Hematopoietic multipotent progenitor cell treated with erythropoietin and hydrocortisone succinate and interleukin-3 and kit ligand, for 6 days (in vitro differentiated cells): ENCODE measurements at regions not wholly inside any gene's neighbourhood (a gene's known extent, or its start where the extent isn't known, plus 50 kb on each side); places are given as distances from the start of the nearest gene placed in this dataset.

Source experiments
- DNase-seq: peaks from one replicate; pipeline ENCODE4 v3.0.0-alpha.2; 2015

- DNase-seq, result no peak
These were observed 301.0 kb downstream of the DOCK8 start for GRCh38 chr9:515665-516064.

DNA sequence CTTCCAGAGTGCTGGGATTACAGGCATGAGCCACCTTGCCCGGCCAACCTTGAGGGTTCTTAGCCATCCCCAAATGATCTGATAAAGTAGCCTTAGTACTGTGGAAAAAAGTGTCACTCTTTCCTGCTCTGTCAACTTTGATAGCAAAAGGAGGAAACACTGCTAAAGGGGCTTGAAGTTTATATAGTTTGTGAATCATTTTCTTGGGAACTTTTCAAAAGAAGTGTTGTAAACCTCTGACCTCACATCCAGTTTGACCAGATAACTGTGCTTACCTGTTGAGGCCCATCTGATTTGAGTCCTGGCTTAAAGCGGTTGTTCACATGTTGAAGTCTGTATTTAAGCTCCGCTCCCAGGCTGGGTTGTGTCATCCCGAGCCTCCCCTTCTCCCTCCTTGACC, 303.3 kb downstream of the DOCK8 start:
- DNase-seq, result no peak

GRCh38 chr9:518540-518939, 303.9 kb downstream of the DOCK8 start:
- no peak for DNase-seq

DNA sequence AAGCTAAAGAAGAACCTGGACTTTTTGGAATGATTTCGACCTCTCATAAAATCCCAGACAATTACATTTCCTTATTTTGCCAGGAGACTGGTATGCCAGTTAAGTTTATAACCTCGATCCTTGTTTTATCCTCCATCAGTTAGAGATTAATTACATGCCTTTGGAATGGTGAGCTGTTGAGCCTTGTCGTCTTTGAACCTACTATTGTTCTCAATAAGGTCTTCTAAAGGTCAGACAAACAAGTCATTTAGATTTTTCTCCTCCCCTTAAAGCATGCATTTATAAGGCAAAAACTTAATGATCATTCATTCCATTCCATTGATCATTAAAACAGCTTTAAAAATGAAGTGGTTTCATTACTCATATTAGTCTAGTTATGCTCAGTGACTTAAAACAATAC, 304.9 kb downstream of the DOCK8 start:
- no peak for DNase-seq

- no peak for DNase-seq
These were observed 305.6 kb downstream of the DOCK8 start for GRCh38 chr9:520302-520701.

DNA sequence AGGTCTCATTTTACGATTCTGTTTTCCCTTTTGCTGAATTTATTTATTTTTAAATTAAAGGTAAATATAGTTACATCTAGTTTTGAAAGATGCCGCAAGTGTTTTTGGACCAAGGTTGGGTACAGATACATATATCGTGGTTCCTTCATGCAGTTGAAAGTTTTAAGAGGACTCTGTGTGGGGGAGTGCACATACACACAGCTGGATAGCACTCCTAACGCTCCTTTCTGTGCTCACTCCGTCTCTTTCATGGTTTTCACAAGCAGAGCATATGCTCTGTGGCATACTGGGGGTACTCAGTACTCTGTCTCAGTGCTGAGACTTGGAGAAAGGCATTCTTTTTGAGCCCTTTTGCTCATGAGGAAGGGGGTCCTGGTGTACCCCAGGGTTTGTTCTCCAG, 307.5 kb downstream of the DOCK8 start:
- DNase-seq, result no peak

DNA sequence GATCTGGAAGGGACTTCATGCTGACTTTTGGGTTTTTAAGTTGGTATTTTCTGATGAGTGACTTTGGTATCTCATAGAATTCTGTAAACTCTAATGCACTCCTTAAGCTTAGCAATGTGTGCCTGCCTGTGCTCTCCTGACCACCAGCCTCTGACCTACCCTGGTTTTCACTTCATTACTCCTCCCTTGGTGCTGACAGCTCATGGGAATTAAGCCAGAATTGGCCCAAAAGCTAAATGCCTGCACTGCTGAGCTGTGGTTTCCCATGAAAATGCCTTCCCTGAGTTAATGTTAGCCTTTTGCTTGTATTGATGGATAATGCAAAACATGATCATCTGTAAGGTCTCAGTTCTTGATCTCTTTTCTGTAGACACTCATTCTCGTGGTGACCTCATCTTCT, 308.0 kb downstream of the DOCK8 start:
- no peak for DNase-seq

DNA sequence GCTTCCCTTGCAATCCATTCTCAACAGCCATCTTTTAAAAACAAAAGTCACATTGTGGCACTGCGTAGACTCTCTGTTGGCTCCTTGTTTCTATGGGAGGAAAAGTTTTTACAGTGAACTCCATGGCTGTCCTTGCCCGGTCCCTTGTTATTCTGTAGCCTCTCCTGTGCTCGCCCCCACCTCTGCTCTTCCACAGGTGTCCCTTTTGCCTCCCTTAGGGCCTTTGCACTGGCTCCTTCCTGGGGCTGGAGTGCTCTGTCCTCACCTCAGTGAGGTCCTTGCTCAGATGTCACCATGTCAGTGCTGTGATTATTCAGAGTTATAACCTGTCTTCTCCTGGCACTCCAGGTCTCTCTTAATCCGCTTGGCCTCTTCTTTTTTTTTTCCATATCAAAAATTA, 308.8 kb downstream of the DOCK8 start:
- no peak for DNase-seq

DNA sequence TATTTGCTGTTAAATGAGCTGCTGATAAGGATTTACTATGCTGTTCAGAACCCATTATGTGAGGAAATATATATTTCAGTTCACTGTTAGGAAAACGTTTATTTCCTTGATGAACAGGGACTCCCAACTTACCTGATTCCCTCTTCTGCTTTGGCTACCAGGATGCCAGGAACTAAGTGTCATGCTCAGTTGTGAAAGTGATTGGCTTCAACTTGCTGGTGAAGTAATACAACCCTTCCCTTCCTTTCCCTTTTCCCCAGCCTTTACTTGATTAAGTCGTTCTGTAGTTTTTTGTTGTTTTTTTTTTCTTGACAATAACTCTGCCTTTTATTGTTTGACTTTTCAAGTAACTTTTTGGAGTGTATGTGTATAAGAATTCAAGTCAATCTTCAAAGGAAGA, 309.3 kb downstream of the DOCK8 start:
- no peak for DNase-seq

DNA sequence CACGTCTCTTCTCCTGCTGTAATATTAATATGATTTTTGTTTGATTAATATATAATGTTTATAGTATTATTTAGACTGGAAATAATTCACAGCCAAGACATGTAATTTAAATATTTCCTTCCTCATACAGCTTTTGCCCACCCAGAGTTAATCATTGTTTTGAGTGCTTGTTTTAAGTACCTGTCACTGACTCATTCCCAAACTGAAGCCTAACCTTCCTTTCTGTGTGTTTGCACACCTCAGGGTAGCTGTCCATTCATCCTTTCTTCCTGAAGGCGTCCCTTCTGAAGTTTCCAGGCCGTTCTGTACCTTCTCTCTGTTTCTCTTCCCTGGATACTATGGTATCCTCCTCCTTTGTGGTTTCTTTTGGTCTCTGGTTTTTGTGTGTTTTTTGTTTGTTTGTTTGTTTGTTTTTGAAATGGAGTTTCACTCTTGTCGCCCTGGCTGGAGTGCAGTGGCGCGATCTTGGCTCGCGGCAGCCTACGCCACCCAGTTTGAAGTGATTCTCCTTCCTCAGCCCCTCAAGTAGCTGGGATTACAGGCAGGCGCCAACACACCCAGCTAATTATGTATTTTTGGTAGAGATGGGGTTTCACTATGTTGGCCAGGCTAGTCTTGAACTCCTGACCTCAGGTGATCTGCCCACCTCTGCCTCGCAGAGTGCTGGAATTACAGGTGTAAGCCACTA, 312.4 kb downstream of the DOCK8 start:
- DNase-seq, result no peak

GRCh38 chr9:529731-530130, 311.8 kb upstream of the DMRT1 start:
- no peak for DNase-seq

DNA sequence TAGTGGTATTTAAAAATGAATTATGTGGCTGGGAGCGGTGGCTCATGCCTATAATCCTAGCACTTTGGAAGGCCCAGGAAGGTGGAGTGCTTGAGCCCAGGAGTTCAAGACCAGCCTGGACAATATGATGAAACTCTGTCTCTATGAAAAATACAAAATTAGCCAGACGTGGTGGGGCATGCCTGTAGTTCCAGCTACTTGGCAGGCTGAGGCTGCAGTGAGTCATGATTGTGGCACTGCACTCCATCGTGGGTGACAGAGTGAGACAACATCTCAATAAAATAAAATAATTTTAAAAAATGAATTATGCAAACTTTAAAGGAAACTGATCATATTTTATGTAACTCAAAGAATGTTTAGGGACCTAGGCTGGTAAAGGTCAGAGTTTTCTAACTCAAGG, 310.8 kb upstream of the DMRT1 start:
- DNase-seq, result no peak

DNA sequence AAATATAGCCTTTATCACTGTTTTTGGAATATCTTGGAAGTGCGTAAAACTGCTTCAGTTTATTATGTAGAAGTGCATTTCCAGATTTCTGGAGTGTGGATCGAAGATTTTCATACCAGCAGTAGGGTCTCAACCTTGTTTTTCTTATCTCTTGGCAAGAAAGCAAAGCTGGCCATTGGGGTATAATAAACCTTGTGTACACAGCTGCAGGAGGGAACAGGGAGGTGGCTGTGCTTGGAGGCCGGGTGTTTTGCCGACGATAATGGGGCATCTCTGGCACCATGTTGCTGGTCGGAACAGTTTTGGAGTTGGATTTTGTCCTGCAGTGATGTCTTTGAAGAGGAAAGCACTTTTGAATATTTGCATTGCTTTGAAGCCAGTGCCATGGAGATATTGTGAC, 308.8 kb upstream of the DMRT1 start:
- DNase-seq, result no peak

- no peak for DNase-seq
These were observed 306.6 kb upstream of the DMRT1 start for GRCh38 chr9:534886-535285.

DNA sequence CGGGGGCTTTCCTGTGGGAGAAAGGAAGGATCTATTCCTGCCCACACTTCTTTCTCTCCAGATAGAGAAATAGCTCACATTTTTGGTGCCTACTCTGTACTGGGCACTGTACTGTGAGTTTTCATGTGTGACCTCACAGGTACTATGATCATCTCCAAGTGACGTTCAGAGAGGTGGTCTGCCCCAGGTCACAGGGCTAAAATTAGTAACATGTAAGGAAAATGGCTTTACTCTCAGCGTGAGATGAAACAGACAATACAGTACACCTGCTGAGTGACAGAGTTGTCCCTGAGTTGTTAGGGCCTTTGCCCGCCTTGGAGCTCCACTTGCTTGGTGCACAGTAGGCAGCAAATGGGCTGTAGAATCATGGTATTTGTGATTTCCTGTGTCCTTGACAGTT, 306.1 kb upstream of the DMRT1 start:
- DNase-seq, result no peak

DNA sequence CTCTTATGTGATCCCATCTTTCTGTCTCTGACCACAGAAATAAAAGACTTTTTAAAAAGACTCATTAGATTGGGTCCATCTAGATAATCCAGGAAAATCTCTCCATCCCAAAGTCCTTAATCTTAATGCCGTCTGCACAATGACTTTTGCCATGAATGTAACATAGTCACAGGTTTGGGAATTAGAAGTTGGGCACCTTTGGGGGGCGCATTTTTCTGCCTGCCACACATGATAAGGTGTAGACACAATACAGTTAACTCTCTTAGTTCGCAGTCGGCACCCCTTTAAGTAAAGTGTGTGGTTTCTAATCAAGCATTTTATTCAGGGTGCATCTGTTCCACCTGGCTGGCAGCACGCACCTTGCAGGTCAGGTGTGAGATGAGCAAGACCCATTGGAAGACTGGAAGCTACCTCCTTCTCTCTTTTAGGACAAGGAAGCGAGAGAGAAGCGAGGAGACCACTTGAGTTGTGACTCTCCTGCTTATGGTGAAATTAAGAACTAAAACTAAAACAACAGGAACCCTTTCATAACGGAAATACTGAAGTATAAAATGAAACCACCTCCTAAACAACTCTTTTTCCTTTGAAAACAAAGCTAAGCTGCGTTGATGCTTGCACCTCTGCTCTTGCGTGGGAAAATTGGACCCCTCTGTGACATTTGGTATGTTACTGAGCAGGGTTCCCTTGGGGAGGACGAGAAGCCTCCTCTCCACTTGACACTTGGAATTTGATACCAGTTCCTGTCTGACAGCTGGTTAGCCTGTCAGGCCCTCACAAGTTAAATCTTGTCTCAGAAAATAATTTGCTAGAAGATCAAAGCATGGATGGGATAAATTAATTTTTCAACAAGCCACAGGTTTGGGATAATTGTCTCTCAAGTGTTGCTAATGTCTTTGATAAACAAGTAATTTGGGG, 304.6 kb upstream of the DMRT1 start:
- DNase-seq, result no peak

GRCh38 chr9:543478-543877, 298.0 kb upstream of the DMRT1 start:
- no peak for DNase-seq

DNA sequence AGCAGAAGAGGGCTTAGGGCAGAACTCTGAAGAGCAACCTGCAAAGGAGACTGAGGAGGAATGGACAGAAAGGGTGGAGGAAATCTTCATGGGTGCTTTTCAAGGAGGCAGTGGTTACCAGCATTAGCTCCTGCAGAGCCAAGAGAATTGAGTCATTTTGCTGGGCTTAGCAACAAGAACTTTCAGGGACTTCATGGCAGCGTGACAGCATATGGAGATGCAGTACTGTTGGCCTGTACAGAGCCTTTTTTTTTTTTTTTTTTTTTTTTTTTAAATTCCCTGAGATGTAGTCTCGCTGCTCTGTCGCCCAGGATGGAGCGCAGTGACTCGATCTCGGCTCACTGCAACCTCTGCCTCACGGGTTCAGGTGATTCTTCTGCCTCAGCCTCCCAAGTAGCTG, 296.0 kb upstream of the DMRT1 start:
- DNase-seq, result no peak

DNA sequence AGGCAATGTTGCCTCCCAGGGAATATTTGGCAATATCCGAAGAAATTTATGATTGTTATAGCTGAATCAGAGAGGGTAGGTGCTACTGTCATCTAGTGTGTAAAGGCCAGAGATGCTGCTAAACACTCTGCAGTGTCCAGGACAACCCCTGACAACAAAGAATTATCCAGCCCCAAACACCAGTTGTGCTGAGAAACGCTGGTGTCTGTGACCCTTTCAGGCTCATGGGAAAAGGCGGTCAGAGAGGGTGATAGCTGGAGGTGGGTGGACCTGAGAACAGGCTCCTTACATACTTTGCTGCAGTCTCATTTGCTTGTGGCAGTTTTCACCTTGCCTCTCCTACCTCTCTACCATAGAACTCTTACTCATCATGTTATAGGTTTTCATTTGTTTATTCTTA, 295.3 kb upstream of the DMRT1 start:
- DNase-seq, result no peak

DNA sequence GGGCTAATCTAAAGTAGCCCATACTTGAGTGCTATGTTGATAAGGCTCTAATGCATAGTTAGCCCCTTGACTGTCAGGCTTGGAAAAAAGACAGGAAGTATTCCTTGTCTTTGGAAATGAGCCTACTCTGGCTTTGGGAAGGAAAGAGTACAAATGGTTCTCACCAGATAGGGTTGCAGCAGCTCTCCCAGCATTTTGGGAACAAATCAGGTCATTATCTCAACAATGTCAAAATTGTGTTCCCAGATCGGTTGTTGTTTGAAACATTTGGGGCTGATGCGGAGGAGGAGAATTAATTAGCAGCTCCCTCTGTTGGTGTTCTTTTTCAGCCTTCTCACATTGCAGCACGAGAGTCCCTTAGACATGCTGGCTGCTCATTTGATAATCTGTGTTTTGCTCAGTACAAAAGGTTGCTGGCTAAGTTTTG, 294.7 kb upstream of the DMRT1 start:
- DNase-seq, result peak; percentile 31

DNA sequence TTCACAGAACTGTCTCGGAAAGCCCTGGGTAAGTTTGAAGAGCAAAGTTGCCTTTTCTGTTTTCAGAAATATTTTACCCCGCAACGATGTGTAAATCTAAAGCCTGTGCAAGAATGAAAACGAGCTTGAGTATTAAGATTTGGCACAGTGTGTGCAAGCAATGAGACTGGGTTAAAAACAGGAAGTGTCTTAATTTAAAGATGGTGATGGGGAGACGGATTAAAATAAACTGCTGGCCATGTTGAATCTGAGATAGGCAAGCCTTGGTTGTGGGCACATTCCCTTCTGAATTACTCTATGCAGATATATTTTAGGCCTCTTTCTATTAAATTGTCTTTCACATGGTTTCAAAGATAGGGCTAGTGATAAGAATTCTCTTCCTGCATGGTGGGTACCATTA, 294.2 kb upstream of the DMRT1 start:
- DNase-seq, result peak; percentile 5

DNA sequence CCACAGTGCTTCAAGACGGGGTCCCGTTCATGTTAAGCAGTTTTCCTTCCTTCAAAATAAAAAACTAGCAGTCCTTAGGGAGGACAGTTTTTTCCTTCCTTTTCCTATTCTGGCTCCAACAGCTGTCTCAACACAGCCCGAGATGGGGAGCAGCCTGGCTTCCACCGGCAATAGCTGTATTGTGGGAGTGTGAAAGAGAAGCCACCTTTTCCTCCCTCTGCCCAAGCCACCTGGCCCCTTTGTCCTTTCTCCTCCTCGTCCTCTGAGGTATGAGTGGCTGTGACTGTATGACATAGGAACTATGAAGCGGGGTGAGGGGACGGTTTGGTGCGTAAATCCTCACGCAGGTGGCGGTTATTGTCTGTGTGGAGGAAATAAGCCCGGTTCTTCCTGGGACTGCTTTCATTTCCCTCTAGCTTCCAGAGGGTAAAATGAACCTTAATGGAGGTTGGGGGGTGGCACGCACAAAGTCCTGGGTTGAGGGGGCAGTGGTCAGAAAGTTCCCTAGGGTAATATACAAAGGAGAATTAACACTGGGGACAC, 292.0 kb upstream of the DMRT1 start:
- DNase-seq, result no peak

GRCh38 chr9:550333-550732, 291.2 kb upstream of the DMRT1 start:
- no peak for DNase-seq
